Left ventricle myocardium inferior (tissue), 1 donor: ENCODE measurements at regions not wholly inside any gene's neighbourhood (a gene's known extent, or its start where the extent isn't known, plus 50 kb on each side); places are given as distances from the start of the nearest gene placed in this dataset.

Experiments used
- DNase-seq: peaks from one replicate; pipeline ENCODE4 v3.0.0-alpha.2; 2020
- H3K27ac ChIP-seq: fragments of 200-600 bp; replicated peaks from 2 replicates; pipeline ENCODE4 v1.8.0; 2021
- H3K27me3 ChIP-seq: fragments of 200-600 bp; 2 replicates; pipeline ENCODE4 v1.8.0; 2021; ENCODE audit warnings: low read depth
- H3K36me3 ChIP-seq: fragments of 200-600 bp; 2 replicates; pipeline ENCODE4 v1.8.0; 2021
- H3K4me1 ChIP-seq: fragments of 200-600 bp; 2 replicates; pipeline ENCODE4 v1.8.0; 2021
- H3K4me3 ChIP-seq: fragments of 200-600 bp; 2 replicates; pipeline ENCODE4 v1.8.0; 2021; ENCODE audit warnings: mild to moderate bottlenecking, moderate library complexity
- H3K9me3 ChIP-seq: fragments of 200-600 bp; replicated peaks from 2 replicates; pipeline ENCODE4 v1.8.0; 2021
- CTCF ChIP-seq: fragments of 200-600 bp; IDR thresholded peaks from 2 replicates; pipeline ENCODE4 v1.8.0; 2021; ENCODE audit warnings: antibody characterized with exemption, mild to moderate bottlenecking, borderline replicate concordance
- intact Hi-C: fragments of 100-400 bp; cut with micrococcal nuclease; formaldehyde crosslinking; loops from one replicate; pipeline ENCODE4 v1.11.0; 2022
- donor health status: DM: no; HTN: yes; CAD: no; lungs with severe emphysema.

DNA sequence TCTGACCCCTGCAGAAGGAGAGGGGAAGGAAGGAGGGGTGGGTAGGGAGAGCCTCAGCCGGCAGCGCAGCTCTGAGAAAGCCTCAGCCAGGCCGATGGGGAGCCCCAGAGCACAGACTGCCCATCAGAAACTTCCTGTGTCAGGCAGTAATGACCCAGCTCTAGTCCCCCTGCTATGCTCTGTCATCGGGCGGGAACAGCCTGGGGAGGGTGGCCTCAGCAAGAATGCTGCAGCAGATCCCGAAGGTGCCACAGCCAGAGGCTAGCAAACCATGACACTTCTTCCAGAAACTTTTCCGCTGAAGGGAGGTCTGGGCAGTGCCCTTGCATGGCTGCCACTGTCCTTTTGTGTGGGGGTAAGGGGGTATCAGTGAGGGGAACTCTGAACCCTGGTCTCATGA lies 279.0 kb downstream of the BCOR start:
- Histone ChIP-seq H3K9me3 (no peaks in the 10 kb centered on the region), H3K36me3 (no peaks in the 10 kb centered on the region), H3K4me1 (peaks cover 26% of the 10 kb centered on the region), H3K27me3 (no peaks in the 10 kb centered on the region), H3K4me3 (no peak overlapping the region), H3K27ac (no peak overlapping the region)
- DNase-seq, result no peak
- intact Hi-C loops, result loop anchor here (10.0 kb wide), 2 partner anchors 84 to 266 kb away; no protein-coding TSS in a partner anchor
- no peak for TF ChIP-seq CTCF

- intact Hi-C loops, result loop anchor here (10.0 kb wide), 2 partner anchors 85 to 265 kb away; no protein-coding TSS in a partner anchor
- Histone ChIP-seq H3K4me1 (peaks cover 13% of the 10 kb centered on the region), H3K27ac (peak overlapping the region; percentile 19), H3K4me3 (peak overlapping the region; percentile 62), H3K36me3 (no peaks in the 10 kb centered on the region), H3K9me3 (no peaks in the 10 kb centered on the region), H3K27me3 (no peaks in the 10 kb centered on the region)
- DNase-seq, result no peak
- no peak for TF ChIP-seq CTCF
Observed at GRCh38 chrX:39819921-39820849, 277.6 kb downstream of the BCOR start.

DNA sequence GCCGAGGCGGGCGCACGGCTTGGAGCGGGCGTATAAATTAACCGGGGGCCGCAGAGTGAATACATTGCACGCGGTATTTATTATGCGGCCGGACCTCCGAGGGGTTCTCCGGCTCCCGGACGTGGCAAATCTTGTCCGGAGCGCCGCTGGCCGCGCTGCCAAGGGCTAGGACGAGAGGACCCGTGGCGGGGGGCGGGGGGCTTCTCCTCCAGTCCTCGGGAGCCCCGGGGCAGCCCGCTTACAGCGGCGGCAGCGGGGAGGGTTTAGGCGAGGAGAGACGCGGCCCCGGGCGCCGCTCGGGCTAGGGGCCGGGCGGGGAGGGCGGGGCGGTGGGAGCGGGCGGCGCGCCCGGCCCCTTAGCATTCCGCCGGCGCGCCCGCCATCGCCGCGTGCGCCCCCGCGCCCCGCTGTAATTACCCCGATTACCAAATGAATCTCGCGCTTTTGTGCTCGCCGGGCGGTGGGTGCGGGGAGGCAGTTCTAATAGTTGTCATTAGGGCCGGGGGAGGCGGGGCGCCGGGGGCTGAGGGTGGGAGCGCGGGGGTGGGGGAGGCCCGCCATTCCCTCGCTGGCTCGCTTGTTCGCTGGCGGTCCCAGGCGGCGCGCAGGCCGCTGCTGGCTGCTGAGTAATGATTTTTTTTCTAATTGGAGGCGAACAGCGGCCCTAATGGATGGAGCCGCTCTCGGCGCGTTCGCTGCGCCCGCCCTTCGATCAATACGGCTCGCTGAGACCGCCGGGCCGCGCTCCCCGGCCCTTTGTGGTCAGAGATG lies 276.6 kb downstream of the BCOR start:
- no peaks in the 10 kb centered on the region for H3K9me3 ChIP-seq
- H3K27me3 ChIP-seq, result no peaks in the 10 kb centered on the region
- peaks cover 13% of the 10 kb centered on the region for H3K4me1 ChIP-seq
- no peaks in the 10 kb centered on the region for H3K36me3 ChIP-seq
- intact Hi-C loops, result no loop called here
- H3K4me3 ChIP-seq, result peak overlapping the region; percentile 62
- no peak overlapping the region for H3K27ac ChIP-seq
- TF ChIP-seq CTCF, result no peak
- DNase-seq, result peak; percentile 21

DNA sequence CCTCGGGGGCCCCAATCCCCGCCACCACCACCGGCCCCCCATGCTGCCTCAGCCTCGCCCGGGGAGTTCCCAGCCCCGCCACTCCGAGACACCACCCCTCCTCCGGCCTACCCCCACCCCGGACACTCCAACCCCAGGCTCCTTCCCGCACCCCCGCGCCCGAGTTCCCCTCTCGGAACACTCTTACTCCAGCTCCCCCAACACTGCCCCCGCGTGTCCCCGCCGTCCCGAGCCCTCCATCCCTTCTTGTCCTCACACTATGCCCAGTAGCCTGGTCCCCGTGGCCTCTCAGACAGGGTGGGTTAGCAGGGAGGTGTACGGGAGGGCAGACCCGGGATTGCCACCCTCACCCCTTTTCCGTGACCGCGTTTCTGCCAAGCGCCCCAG lies 276.1 kb downstream of the BCOR start:
- no peak overlapping the region for H3K27ac ChIP-seq
- no peak for DNase-seq
- TF ChIP-seq CTCF, result no peak
- H3K27me3 ChIP-seq, result no peaks in the 10 kb centered on the region
- H3K4me1 ChIP-seq, result peaks cover 13% of the 10 kb centered on the region
- no peaks in the 10 kb centered on the region for H3K36me3 ChIP-seq
- no peaks in the 10 kb centered on the region for H3K9me3 ChIP-seq
- intact Hi-C loops, result no loop called here
- H3K4me3 ChIP-seq, result peak overlapping the region; percentile 62

GRCh38 chrX:39822133-39822748 lies 275.5 kb downstream of the BCOR start:
- intact Hi-C loops, result no loop called here

More at GRCh38 chrX:39822133-39822748, 275.5 kb downstream of the BCOR start:
- Histone ChIP-seq H3K27ac (no peak overlapping the region), H3K27me3 (no peaks in the 10 kb centered on the region), H3K4me3 (no peak overlapping the region), H3K4me1 (peaks cover 11% of the 10 kb centered on the region), H3K36me3 (no peaks in the 10 kb centered on the region), H3K9me3 (no peaks in the 10 kb centered on the region)
- TF ChIP-seq CTCF, result no peak
- no peak for DNase-seq
